HG03432 (cell line): ENCODE measurements at regions not wholly inside any gene's neighbourhood (a gene's known extent, or its start where the extent isn't known, plus 50 kb on each side); places are given as distances from the start of the nearest gene placed in this dataset.
"Not testable (repeated sequence)": the region's sequence is repeated elsewhere in the genome, so short reads cannot be mapped to it uniquely, and the experiment has no call there.

Experiments used
- ATAC-seq: cut with Tn5 transposase; IDR thresholded peaks from one replicate; pipeline ENCODE4 v1.9.1; 2021; ENCODE audit warnings: mild to moderate bottlenecking, moderate library complexity; ENCODE audit not compliant: unreplicated experiment

GRCh38 chrY:19059733-19060132 is 286.2 kb upstream of the HSFY2 start:
- no peak for ATAC-seq

- no peak for ATAC-seq
Observed at GRCh38 chrY:19058831-19059370, 285.4 kb upstream of the HSFY2 start.

GRCh38 chrY:19056138-19056469 is 282.6 kb upstream of the HSFY2 start:
- ATAC-seq: no peak

- no peak for ATAC-seq
Observed at GRCh38 chrY:19055232-19056137, 281.9 kb upstream of the HSFY2 start.

GRCh38 chrY:19053806-19054205 is 280.3 kb upstream of the HSFY2 start:
- no peak for ATAC-seq

- no peak for ATAC-seq
Observed at GRCh38 chrY:19051021-19051420, 277.5 kb upstream of the HSFY2 start.

GRCh38 chrY:19042984-19043442 is 269.5 kb upstream of the HSFY2 start:
- no peak for ATAC-seq

- no peak for ATAC-seq
Observed at GRCh38 chrY:19042306-19042958, 268.9 kb upstream of the HSFY2 start.

GRCh38 chrY:19026631-19027030 is 253.1 kb upstream of the HSFY2 start:
- no peak for ATAC-seq

GRCh38 chrY:19023934-19024333 is 250.4 kb upstream of the HSFY2 start:
- no peak for ATAC-seq

- ATAC-seq: no peak
Observed at GRCh38 chrY:19020193-19020592, 246.7 kb upstream of the HSFY2 start.

- ATAC-seq: no peak
Observed at GRCh38 chrY:19016990-19017389, 243.5 kb upstream of the HSFY2 start.

- no peak for ATAC-seq
Observed at GRCh38 chrY:19015854-19016253, 242.3 kb upstream of the HSFY2 start.

GRCh38 chrY:19015213-19015612 is 241.7 kb upstream of the HSFY2 start:
- ATAC-seq: no peak

- ATAC-seq: no peak
Observed at GRCh38 chrY:19012985-19013384, 239.4 kb upstream of the HSFY2 start.

GRCh38 chrY:19011605-19012090 is 238.1 kb upstream of the HSFY2 start:
- ATAC-seq: peak; percentile 69

- no peak for ATAC-seq
Observed at GRCh38 chrY:19006234-19006633, 232.7 kb upstream of the HSFY2 start.

GRCh38 chrY:19005579-19005978 is 232.0 kb upstream of the HSFY2 start:
- ATAC-seq: no peak

- ATAC-seq: no peak
Observed at GRCh38 chrY:18997635-18998240, 224.2 kb upstream of the HSFY2 start.

GRCh38 chrY:18993480-18993879 is 219.9 kb upstream of the HSFY2 start:
- no peak for ATAC-seq

GRCh38 chrY:18992684-18993083 is 219.1 kb upstream of the HSFY2 start:
- ATAC-seq: not testable (repeated sequence)
